Prostate gland (tissue), 2 donors: ENCODE measurements at regions not wholly inside any gene's neighbourhood (a gene's known extent, or its start where the extent isn't known, plus 50 kb on each side); places are given as distances from the start of the nearest gene placed in this dataset.

ENCODE experiments used
- POLR2A ChIP-seq: fragments of 450-650 bp; IDR thresholded peaks from one replicate; pipeline ENCODE4 v1.6.1; 2016; ENCODE audit warnings: antibody characterized with exemption, mild to moderate bottlenecking
- POLR2AphosphoS5 ChIP-seq: sonication (generic); formaldehyde crosslinking; IDR thresholded peaks from one replicate; pipeline ENCODE4 v1.6.1; 2017; ENCODE audit warnings: antibody characterized with exemption
- TF ChIP-seq, protein P1 (sequence below), 4 experiments: fragments of 200-600 bp in 2 of 4; fragments of 450-650 bp in 2 of 4; sonication (generic) in 2 of 4; IDR thresholded peaks; 1 replicate in 3 of 4; 2 replicates in 1 of 4; pipeline ENCODE4 v1.5.1; 2016 to 2019; ENCODE audit warnings: antibody characterized with exemption in 4 of 4, mild to moderate bottlenecking in 2 of 4, moderate library complexity in 2 of 4

DNA sequence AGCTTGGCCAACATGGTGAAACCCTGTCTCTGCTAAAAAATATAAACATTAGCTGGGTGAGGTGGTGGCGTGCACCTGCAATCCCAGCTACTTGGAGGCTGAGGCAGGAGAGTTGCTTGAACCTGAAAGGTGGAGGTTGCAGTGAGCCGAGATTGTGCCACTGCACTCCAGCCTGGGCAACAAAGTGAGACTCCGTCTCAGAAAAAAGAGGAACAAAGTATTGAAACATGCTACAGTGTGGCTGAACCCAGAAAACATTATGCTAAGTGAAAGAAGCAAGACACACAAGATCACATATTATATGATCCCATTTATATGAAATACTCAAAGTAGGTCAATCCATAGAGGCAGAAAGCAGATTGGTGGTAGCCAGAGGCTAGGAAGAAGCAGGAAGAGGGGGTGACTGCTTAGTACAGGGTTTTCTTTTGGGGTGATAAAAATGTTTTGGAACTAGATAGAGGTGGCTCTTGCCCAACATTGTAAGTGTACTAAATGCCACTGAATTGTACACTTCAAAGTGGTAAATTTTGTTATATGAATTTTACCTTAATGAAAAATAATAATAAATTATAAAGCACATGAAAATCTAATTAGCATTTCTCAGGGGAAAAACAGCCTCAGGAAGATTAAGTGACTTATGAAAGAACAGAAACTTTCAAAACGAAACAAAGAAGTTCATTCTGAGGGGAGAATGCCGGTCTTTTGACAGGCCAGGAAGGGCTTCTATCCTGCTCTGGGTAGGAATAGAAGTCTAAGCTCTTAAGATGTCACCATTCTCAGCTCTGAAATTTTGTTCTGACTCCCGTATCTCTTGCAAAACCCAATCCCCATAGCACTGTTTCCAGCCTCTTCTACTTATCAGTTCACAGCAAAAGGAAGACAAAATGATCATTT is 161.1 kb upstream of the TBCA start:
- TF ChIP-seq, protein P1, sequence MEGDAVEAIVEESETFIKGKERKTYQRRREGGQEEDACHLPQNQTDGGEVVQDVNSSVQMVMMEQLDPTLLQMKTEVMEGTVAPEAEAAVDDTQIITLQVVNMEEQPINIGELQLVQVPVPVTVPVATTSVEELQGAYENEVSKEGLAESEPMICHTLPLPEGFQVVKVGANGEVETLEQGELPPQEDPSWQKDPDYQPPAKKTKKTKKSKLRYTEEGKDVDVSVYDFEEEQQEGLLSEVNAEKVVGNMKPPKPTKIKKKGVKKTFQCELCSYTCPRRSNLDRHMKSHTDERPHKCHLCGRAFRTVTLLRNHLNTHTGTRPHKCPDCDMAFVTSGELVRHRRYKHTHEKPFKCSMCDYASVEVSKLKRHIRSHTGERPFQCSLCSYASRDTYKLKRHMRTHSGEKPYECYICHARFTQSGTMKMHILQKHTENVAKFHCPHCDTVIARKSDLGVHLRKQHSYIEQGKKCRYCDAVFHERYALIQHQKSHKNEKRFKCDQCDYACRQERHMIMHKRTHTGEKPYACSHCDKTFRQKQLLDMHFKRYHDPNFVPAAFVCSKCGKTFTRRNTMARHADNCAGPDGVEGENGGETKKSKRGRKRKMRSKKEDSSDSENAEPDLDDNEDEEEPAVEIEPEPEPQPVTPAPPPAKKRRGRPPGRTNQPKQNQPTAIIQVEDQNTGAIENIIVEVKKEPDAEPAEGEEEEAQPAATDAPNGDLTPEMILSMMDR (IDR thresholded peaks at IDR 0.05): no peak
- no peak for TF ChIP-seq POLR2A
- no peak for TF ChIP-seq POLR2AphosphoS5
